ENCODE measurements at regions not wholly inside any gene's neighbourhood (a gene's known extent, or its start where the extent isn't known, plus 50 kb on each side); places are given as distances from the start of the nearest gene placed in this dataset.
"Not testable (repeated sequence)": the region's sequence is repeated elsewhere in the genome, so short reads cannot be mapped to it uniquely, and the experiment has no call there.

DNA sequence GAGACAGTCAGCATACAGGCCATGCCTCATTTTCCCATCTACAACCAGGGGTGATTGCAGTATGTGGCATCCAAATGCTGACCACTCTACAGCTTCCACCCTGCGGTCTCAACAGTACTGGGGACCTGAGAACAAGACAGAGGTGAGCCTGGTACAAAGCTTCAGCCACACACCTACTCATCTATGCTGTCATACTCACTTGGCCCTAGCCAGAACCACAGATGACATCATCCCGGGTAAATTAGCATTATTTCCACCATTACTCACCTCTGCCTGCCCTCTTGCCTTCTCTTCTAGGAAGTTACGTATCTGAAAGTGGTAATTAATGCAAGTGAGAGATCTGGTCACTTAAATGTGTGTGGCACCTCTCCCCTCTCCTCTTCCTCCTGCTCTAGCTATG, 208.2 kb upstream of the ARL4C start:
- no peak for DNase-seq (ENCODE audit: extremely low read depth, low read depth)

- DNase-seq (ENCODE audit: extremely low read depth, low read depth): no peak
Measured at GRCh38 chr2:234703258-234703657, 206.4 kb upstream of the ARL4C start.

DNA sequence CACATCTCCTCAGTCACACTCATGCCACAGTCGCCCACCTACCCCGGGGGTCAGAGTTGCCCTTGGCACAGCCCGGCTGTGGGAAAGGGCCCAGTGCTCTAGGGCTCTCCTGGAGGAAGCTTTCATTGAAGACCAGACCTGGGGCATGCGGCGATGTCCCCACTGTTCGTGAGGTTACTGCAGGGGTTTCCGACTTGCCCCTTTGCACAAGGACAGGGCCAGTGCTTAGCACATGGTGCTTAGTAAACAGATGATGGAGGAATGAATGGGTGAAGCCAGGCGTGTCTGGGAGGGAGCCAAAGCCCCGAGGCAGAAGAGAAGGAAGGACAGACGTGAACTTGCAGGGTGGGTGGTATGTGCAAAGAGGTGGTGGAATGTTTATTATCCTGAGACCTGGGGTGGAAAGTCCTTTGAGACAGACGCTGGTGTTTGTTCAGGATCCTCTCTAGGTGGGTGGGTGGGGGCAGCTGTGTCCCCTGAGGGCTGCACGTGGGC, 205.9 kb upstream of the ARL4C start:
- DNase-seq (ENCODE audit: extremely low read depth, low read depth): no peak

DNA sequence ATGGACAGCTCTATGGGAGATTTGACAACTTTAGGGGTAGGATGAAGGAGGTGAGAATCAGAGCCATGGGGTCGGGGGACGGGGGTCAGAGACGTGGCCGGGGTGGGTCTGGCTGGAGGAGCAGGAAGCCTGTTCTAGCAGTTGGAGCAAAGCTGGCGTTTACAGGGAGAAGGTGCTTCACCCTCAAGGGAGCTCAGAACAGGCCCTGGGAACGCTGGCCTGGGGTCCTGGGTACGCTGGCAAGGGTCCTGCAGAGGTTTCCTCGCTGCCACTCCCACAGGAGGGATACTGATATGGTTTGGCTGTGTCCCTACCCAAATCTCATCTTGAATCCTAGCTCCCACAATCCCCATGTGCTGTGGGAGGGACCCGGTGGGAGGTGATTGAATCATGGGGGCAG, 205.0 kb upstream of the ARL4C start:
- no peak for DNase-seq (ENCODE audit: extremely low read depth, low read depth)

GRCh38 chr2:234701421-234701820, 204.5 kb upstream of the ARL4C start:
- DNase-seq (ENCODE audit: extremely low read depth, low read depth): no peak

- DNase-seq (ENCODE audit: extremely low read depth, low read depth): no peak
Measured at GRCh38 chr2:234699456-234699855, 202.6 kb upstream of the ARL4C start.

DNA sequence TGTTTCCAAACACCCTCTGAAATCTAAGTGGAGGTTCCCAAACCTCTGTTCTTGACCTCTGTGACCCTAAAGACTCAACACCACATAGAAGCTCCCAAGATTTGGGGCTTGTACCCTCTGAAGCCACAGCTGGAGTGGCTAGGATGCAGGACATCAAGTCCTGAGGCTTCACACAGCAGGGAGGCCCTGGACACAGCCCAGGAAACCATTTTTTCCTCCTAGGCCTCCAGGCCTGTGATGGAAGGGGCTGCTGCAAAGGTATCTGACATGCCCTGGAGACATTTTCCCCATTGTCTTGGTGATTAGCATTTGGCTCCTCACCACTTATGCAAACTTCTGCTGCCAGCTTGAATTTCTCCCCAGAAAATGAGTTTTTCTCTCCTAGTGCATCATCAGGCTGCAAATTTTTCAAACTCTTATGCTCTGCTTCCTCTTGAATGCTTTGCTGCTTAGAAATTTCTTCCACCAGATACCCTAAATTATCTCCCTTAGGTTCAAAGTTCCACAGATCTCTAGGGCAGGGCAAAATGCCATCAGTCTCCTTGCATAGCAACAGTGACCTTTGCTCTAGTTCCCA, 200.5 kb upstream of the ARL4C start:
- DNase-seq (ENCODE audit: extremely low read depth, low read depth): not testable (repeated sequence)

GRCh38 chr2:234695981-234696380, 199.1 kb upstream of the ARL4C start:
- no peak for DNase-seq (ENCODE audit: extremely low read depth, low read depth)

DNA sequence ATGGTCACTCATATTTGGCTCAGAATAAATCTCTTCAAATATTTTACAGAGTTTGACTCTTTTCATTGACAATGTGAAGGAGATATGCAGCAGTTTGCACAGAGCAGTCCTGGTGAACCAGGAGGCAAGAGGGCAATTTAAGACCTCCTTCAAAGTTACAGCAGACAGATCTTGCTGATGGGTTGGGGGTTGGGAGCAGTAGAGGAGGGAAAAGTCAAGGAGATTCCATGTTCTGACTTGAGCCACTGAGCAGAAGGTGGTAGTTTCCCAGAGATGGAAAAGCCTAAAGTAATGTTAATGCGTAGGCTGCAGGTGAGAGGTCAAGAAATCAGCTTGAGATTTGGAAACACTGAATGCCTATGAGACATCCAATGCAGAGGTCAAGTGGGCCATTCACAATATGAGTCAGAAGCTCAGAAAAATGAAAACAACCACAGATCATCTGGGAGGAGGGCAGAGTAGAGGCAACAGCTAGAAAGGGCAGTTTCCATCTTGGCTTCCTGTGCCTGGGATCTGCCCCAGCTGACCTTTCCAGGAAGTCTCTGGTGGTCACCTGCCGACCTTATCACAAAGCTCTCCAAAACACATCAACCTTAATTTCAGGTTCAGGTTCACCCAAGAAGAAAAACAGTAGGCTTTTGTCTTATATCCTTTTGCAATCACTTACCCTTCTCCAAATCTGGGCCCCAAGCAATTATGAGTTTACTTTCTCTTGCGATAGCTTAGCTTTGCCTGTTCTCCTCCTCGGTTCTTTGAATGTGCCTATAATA, 197.5 kb upstream of the ARL4C start:
- DNase-seq (ENCODE audit: extremely low read depth, low read depth): no peak

DNA sequence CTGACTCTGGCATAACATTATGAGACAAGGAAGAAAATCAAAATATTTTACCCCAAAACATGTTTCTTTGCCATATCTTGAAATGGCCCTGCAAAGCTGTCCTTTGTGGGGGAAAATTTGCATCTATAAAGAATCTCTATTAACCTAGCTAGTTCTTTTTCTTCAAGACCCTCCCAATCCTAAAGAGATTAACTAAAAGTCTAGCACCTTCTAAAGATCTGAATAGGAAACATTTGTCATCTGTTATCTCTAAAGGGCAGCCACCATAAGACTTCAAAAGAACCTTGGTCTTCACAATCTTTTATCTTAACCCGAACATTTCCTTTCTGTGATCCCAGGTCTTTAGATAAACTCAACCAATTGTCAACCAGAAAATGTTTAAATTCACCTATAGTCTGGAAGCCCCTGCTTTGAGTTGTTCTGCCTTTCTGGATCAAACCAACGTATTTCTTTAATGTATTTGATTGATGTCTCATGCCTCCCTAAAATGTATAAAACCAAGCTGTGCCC, 196.9 kb upstream of the ARL4C start:
- DNase-seq (ENCODE audit: extremely low read depth, low read depth): not testable (repeated sequence)

GRCh38 chr2:234693191-234693590, 196.3 kb upstream of the ARL4C start:
- DNase-seq (ENCODE audit: extremely low read depth, low read depth): not testable (repeated sequence)

- no peak for DNase-seq (ENCODE audit: extremely low read depth, low read depth)
Measured at GRCh38 chr2:234691968-234692955, 195.4 kb upstream of the ARL4C start.

- DNase-seq (ENCODE audit: extremely low read depth, low read depth): no peak
Measured at GRCh38 chr2:234691214-234691575, 194.3 kb upstream of the ARL4C start.

DNA sequence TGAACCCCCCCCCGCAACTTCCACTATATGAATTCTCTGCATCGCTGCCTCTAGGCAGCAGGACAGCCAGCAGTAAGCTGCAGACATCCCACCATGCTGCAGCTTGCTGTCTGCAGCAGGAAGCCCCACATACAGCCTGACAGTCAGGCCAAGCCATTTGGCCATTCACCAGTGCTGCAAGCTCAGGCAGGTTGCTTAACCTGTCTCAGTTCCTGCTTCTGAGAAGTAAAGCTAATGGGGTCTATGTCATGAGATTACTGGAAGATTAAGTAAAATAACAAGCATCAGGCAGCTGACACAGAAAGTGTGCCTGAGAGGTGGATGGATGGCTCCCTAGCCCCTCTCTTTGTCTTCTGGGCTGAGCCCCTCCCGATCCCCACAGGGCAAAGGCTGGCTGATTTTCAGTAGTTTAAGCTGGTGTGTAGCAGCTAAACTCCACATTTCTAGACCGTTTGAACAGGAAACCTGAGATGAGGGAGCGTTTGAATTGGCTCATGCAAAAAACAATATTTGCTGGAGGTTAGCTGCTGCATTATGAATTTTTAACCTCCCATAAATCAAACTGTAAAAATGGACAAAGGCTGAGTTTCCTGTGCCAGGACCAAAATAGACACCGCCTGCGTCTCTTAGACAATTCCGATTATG, 193.8 kb upstream of the ARL4C start:
- DNase-seq (ENCODE audit: extremely low read depth, low read depth): no peak

GRCh38 chr2:234689911-234690379, 193.1 kb upstream of the ARL4C start:
- DNase-seq (ENCODE audit: extremely low read depth, low read depth): no peak

- no peak for DNase-seq (ENCODE audit: extremely low read depth, low read depth)
Measured at GRCh38 chr2:234687718-234688475, 191.0 kb upstream of the ARL4C start.

DNA sequence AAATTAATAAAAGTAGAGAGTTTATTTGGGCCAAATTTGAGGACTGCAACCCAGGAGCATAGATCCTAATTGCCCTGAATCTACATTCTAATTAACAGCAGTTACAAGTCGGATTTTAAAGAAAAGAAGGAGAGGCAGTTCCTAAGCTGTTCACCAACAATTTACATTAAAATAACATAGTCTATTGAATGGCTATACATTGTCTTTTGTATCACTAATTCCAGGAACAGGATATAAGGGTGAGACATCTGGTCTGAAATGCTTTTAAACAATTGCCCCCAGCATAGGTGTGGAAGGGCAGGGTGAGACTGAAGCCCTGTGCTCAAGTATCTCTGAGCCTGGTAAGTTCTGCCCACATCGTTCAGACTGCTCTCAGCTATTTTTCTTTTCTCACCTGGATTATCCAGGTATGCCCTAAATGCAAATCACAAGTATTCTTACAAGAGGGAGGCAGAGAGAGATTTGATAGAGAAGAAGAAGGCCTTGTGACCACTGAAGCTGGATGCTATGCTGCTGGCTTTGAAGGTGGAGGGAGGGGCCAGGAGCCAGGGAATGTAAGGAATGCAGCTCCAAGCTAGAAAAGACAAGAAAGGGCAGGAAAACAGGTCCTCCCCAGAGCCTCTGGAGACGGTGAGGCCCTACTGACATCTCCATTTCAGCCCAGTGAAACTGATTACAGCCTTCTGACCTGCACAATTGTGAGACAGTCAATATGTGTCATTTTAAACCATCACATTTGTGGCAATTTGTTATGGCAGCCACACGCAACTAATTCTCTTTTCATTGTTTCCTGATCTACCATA, 189.4 kb upstream of the ARL4C start:
- DNase-seq (ENCODE audit: extremely low read depth, low read depth): no peak

- DNase-seq (ENCODE audit: extremely low read depth, low read depth): no peak
Measured at GRCh38 chr2:234684466-234684865, 187.6 kb upstream of the ARL4C start.

DNA sequence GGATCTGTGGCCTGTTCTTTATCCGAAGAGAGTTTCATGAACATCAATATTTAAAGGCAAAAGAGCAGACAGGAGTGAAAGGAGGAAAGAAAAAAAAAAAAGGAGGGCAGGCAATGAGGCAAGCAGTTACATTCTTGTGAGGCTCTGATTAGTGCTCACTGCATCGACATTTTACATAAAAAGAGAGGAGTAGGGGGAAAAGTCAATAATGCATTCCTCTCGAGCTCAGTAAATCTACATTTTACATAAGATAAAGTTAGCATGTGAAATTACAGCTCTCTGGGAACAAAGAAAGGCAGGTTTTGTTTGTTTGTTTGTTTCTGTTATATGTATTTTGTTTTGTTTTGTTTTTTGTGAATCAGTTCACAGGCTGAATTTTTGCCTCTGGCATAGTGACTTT, 187.1 kb upstream of the ARL4C start:
- DNase-seq (ENCODE audit: extremely low read depth, low read depth): no peak

Data from NCI-H460 (cell line).